IMR-90 (cell line): ENCODE measurements at regions not wholly inside any gene's neighbourhood (a gene's known extent, or its start where the extent isn't known, plus 50 kb on each side); places are given as distances from the start of the nearest gene placed in this dataset.
"Not testable (repeated sequence)": the region's sequence is repeated elsewhere in the genome, so short reads cannot be mapped to it uniquely, and the experiment has no call there.

ENCODE experiments used
- ATAC-seq: fragments of 200-7000 bp; cut with Tn5 transposase; 2 replicates; pipeline ENCODE4 v1.9.1; 2020; ENCODE audit warnings: low read depth, mild to moderate bottlenecking, moderate library complexity
- BruUV-seq: library from RNA; stranded (reverse); fragments of 400-500 nt; replicated peaks from 2 replicates; lab custom pipeline; 2021; lab: Mats Ljungman, UMichigan
- CTCF ChIA-PET: fragments of 300-600 bp; formaldehyde crosslinking; extraction: SDS; loops from one replicate; lab custom pipeline; 2021; ENCODE audit warnings: antibody characterized with exemption; lab: Yijun Ruan, JAX
- POLR2A ChIA-PET: fragments of 300-600 bp; sonication (Branson Sonifier 250); formaldehyde crosslinking; loops from one replicate; lab custom pipeline; 2022; ENCODE audit warnings: antibody characterized with exemption; ENCODE audit not compliant: unreplicated experiment; lab: Charles Lee
- DNase-seq: peaks from one replicate; pipeline ENCODE4 v3.0.0; 2013
- H2AFZ ChIP-seq: replicated peaks from 2 replicates; pipeline ENCODE3; 2013; ENCODE audit warnings: low read length, mild to moderate bottlenecking; ENCODE audit not compliant: poor library complexity
- H2AK5ac ChIP-seq: 2 replicates; pipeline ENCODE4 v1.6.1; 2013; ENCODE audit warnings: low read depth, low read length, inconsistent platforms
- H2AK9ac ChIP-seq: replicated peaks from 2 replicates; pipeline ENCODE3; 2013; ENCODE audit warnings: mild to moderate bottlenecking, low read depth, low read length, moderate library complexity; ENCODE audit not compliant: poor library complexity
- H2BK120ac ChIP-seq: 2 replicates; pipeline ENCODE4 v1.6.1; 2013; ENCODE audit warnings: low read depth, low read length, inconsistent platforms
- H2BK15ac ChIP-seq: 3 replicates; pipeline ENCODE4 v1.6.1; 2013; ENCODE audit warnings: low read depth, low read length, inconsistent platforms
- H2BK20ac ChIP-seq: 2 replicates; pipeline ENCODE4 v1.6.1; 2013; ENCODE audit warnings: low read depth, mild to moderate bottlenecking, inconsistent platforms, low read length, moderate library complexity
- H2BK5ac ChIP-seq: 2 replicates; pipeline ENCODE4 v1.6.1; 2013; ENCODE audit warnings: mild to moderate bottlenecking, low read depth, low read length, inconsistent platforms; ENCODE audit not compliant: poor library complexity, severe bottlenecking
- H3K14ac ChIP-seq: replicated peaks from 2 replicates; pipeline ENCODE4 v1.6.1; 2013; ENCODE audit warnings: low read depth, low read length, inconsistent platforms
- H3K18ac ChIP-seq: 2 replicates; pipeline ENCODE4 v1.6.1; 2013; ENCODE audit warnings: low read depth, low read length, control low read depth
- H3K23ac ChIP-seq: 2 replicates; pipeline ENCODE4 v1.6.1; 2013; ENCODE audit warnings: low read depth, low read length, inconsistent platforms
- H3K27ac ChIP-seq: 2 replicates; pipeline ENCODE4 v1.5.1; 2013; ENCODE audit warnings: mild to moderate bottlenecking, control low read depth, low read length; ENCODE audit not compliant: insufficient read depth
- H3K27me3 ChIP-seq: 2 replicates; pipeline ENCODE4 v1.6.1; 2013; ENCODE audit warnings: low read length; ENCODE audit not compliant: control insufficient read depth, insufficient read depth
- H3K36me3 ChIP-seq: 2 replicates; pipeline ENCODE4 v1.6.1; 2013; ENCODE audit warnings: low read length, mixed read lengths; ENCODE audit not compliant: control insufficient read depth, insufficient read depth
- H3K4ac ChIP-seq: 2 replicates; pipeline ENCODE4 v1.6.1; 2013; ENCODE audit warnings: low read depth, low read length, inconsistent platforms
- H3K4me1 ChIP-seq: 2 replicates; pipeline ENCODE4 v1.6.1; 2013; ENCODE audit warnings: low read length, mixed read lengths; ENCODE audit not compliant: control insufficient read depth, insufficient read depth
- H3K4me2 ChIP-seq: 2 replicates; pipeline ENCODE4 v1.6.1; 2013; ENCODE audit warnings: low read depth, mild to moderate bottlenecking, control low read depth, low read length, moderate library complexity
- H3K4me3 ChIP-seq: 2 replicates; pipeline ENCODE4 v1.5.1; 2013; ENCODE audit warnings: low read depth, mild to moderate bottlenecking, control low read depth, low read length, moderate library complexity; ENCODE audit not compliant: insufficient read depth
- H3K56ac ChIP-seq: 2 replicates; pipeline ENCODE4 v1.6.1; 2013; ENCODE audit warnings: low read length, inconsistent platforms; ENCODE audit not compliant: insufficient read depth; ENCODE audit errors: extremely low read depth
- H3K79me1 ChIP-seq, 2 experiments: 2 replicates each; pipeline ENCODE4 v1.6.1; 2013; ENCODE audit warnings: low read length in 2 of 2, inconsistent platforms in 1 of 2, low read depth in 1 of 2
- H3K9ac ChIP-seq: 2 replicates; pipeline ENCODE4 v1.6.1; 2013; ENCODE audit warnings: low read depth, low read length, control low read depth
- H3K9me1 ChIP-seq: 2 replicates; pipeline ENCODE4 v1.6.1; 2013; ENCODE audit warnings: low read length, inconsistent platforms; ENCODE audit not compliant: insufficient read depth
- H3K9me3 ChIP-seq: 2 replicates; pipeline ENCODE4 v1.6.1; 2013; ENCODE audit warnings: low read length; ENCODE audit not compliant: control insufficient read depth, insufficient read depth
- H4K20me1 ChIP-seq: 2 replicates; pipeline ENCODE4 v1.6.1; 2013; ENCODE audit warnings: low read length, inconsistent platforms; ENCODE audit not compliant: insufficient read depth
- H4K5ac ChIP-seq: 2 replicates; pipeline ENCODE4 v1.6.1; 2013; ENCODE audit warnings: mild to moderate bottlenecking, low read depth, low read length, control low read depth
- H4K8ac ChIP-seq, 2 experiments: 2 replicates each; pipeline ENCODE4 v1.6.1; 2013; ENCODE audit warnings: low read depth in 2 of 2, low read length in 2 of 2, control low read depth in 1 of 2, inconsistent platforms in 1 of 2
- H4K91ac ChIP-seq: 2 replicates; pipeline ENCODE4 v1.6.1; 2013; ENCODE audit warnings: low read depth, low read length, inconsistent platforms; ENCODE audit not compliant: insufficient read depth
- CTCF ChIP-seq: conservative IDR thresholded peaks from 2 replicates; pipeline ENCODE4 v1.5.1; 2012; ENCODE audit warnings: mild to moderate bottlenecking, low read depth, low read length, improper control_type of control experiment
- RCOR1 ChIP-seq: IDR thresholded peaks from 2 replicates; pipeline ENCODE4 v1.6.1; 2012; ENCODE audit warnings: mild to moderate bottlenecking, low read length, improper control_type of control experiment; ENCODE audit not compliant: insufficient replicate concordance
- RFX5 ChIP-seq: IDR thresholded peaks from 2 replicates; pipeline ENCODE4 v1.8.0; 2012; ENCODE audit warnings: low read depth, mild to moderate bottlenecking, low read length, moderate library complexity
- SMC3 ChIP-seq: fragments of 150-350 bp; IDR thresholded peaks from 2 replicates; pipeline ENCODE4 v1.6.1; 2016; ENCODE audit warnings: low read depth, mild to moderate bottlenecking, antibody characterized with exemption, low read length, moderate library complexity
- WGBS, 2 experiments: methylation state at CpG; one replicate each; pipeline versions ENCODE4 v1.1.5 to v1.1.7; 2013; ENCODE audit warnings: missing lambda C conversion rate in 2 of 2; ENCODE audit not compliant: insufficient read length in 1 of 2; ENCODE audit errors: extremely low coverage in 2 of 2; 5-methylcytosine and 5-hydroxymethylcytosine counted together
- dilution Hi-C: fragments of 300-500 bp; cut with HindIII; formaldehyde crosslinking; loops from one replicate; pipeline ENCODE4 v1.14.3; 2018; ENCODE audit warnings: low sequenced_read_pairs; ENCODE audit not compliant: unreplicated experiment
- in situ Hi-C: fragments of 300-500 bp; cut with MboI; formaldehyde crosslinking; loops from 3 replicates; pipeline ENCODE4 v1.14.3; 2019; ENCODE audit warnings: low sequenced_read_pairs, inconsistent platforms, mixed read lengths
- intact Hi-C: fragments of 100-400 bp; cut with micrococcal nuclease; formaldehyde crosslinking; loops from 2 replicates; pipeline ENCODE4 v1.10.0; 2022

DNA sequence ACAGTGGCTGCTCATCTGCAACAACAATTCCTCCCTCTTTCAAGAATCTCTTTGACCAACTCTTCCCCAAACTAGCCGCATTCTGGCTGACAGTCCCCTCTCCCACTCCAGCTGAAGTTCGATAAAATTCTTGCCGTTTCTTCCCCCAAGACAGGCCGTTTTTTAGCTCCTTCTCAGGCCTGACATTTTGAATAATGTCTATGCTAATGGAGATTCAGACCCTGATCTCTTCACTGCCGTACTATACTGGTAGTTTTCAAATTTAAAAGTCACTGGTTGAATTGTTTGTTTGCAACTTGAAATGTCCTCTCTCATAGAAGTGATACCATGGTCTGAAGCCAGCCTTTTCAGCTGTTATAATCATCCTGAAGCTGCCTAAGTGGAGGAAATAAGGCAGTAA lies 65.9 kb upstream of the AMN1 start:
- Histone ChIP-seq H3K4me2 (no peak overlapping the region), H3K14ac (no peak overlapping the region), H2AFZ (no peak overlapping the region), H3K27me3 (no peaks in the 10 kb centered on the region), H3K36me3 (no peaks in the 10 kb centered on the region), H2BK120ac (no peak overlapping the region), H3K27ac (no peak overlapping the region), H3K18ac (no peak overlapping the region), H2AK9ac (no peak overlapping the region), H4K20me1 (no peaks in the 10 kb centered on the region), H2BK15ac (no peak overlapping the region), H4K91ac (no peak overlapping the region), H2BK20ac (no peak overlapping the region), H3K9ac (no peak overlapping the region), H3K9me3 (no peaks in the 10 kb centered on the region), H4K8ac (no peak overlapping the region), H3K4me1 (no peaks in the 10 kb centered on the region), H3K23ac (no peak overlapping the region), H3K79me1 (no peaks in the 10 kb centered on the region), H3K9me1 (no peaks in the 10 kb centered on the region), H2AK5ac (no peak overlapping the region), H4K5ac (no peak overlapping the region), H3K56ac (no peak overlapping the region), H3K4ac (no peak overlapping the region), H3K4me3 (no peak overlapping the region), H2BK5ac (no peak overlapping the region)
- POLR2A ChIA-PET, result no interaction called here
- dilution Hi-C loops (no loop called here), in situ Hi-C loops (no loop called here), intact Hi-C loops (loop anchor here (5.0 kb wide), 1 partner anchor 608 kb away; no protein-coding TSS in a partner anchor)
- ATAC-seq, result no peak
- DNase-seq, result no peak
- BruUV-seq, result no TSS peak
- CTCF ChIA-PET, result interaction anchor here (0.7 kb wide), 1 partner anchor 75 kb away, joined by 3 read pairs; no protein-coding TSS in a partner anchor
- no CpG with 5 or more reads among the region's 5 CpGs for WGBS, 2 experiments
- TF ChIP-seq RCOR1 (no peak), RFX5 (no peak), SMC3 (no peak), CTCF (no peak)

GRCh38 chr12:31791265-31791664 lies 62.4 kb upstream of the AMN1 start:
- H4K91ac ChIP-seq, H3K9me3 ChIP-seq, H3K36me3 ChIP-seq, H3K9me1 ChIP-seq, H3K14ac ChIP-seq, H3K4me2 ChIP-seq, H4K8ac ChIP-seq, dilution Hi-C loops, H3K27ac ChIP-seq, H4K5ac ChIP-seq, DNase-seq, BruUV-seq, H3K27me3 ChIP-seq, H2BK15ac ChIP-seq, H3K23ac ChIP-seq, intact Hi-C loops, H2BK120ac ChIP-seq, H3K9ac ChIP-seq, ATAC-seq, in situ Hi-C loops, H3K4me1 ChIP-seq, H3K4ac ChIP-seq, H3K18ac ChIP-seq, POLR2A ChIA-PET, H2BK5ac ChIP-seq, H2AK9ac ChIP-seq, H2AK5ac ChIP-seq, H3K56ac ChIP-seq, H3K4me3 ChIP-seq, H2BK20ac ChIP-seq, H2AFZ ChIP-seq, H4K20me1 ChIP-seq, H3K79me1 ChIP-seq: not testable (repeated sequence)
- CTCF ChIA-PET, result interaction anchor here (1.0 kb wide), 1 partner anchor 13 kb away, joined by 7 read pairs; no protein-coding TSS in a partner anchor
- no CpG with 5 or more reads among the region's 3 CpGs for WGBS, 2 experiments
